ENCODE measurements at regions not wholly inside any gene's neighbourhood (a gene's known extent, or its start where the extent isn't known, plus 50 kb on each side); places are given as distances from the start of the nearest gene placed in this dataset.

- Mint-ChIP-seq H3K4me3 (no peak overlapping the region), H3K27ac (no peak overlapping the region), H3K9me3 (peaks cover 32% of the 10 kb centered on the region), H3K36me3 (ENCODE audit: low read depth) (no peaks in the 10 kb centered on the region), H3K27me3 (ENCODE audit: insufficient read depth) (no peaks in the 10 kb centered on the region), H3K4me1 (ENCODE audit: low read depth) (no peaks in the 10 kb centered on the region)
- DNase-seq: no peak
- no peak for TF ChIP-seq CTCF (IDR thresholded peaks at IDR 0.05)
These were observed 460.3 kb downstream of the GRXCR1 start for GRCh38 chr4:43352859-43353258.

- H3K27ac Mint-ChIP-seq: no peak overlapping the region
- no peak for DNase-seq
- TF ChIP-seq CTCF (IDR thresholded peaks at IDR 0.05): no peak
- H3K4me3 Mint-ChIP-seq: no peak overlapping the region
- H3K4me1 Mint-ChIP-seq (ENCODE audit: low read depth): no peaks in the 10 kb centered on the region
- H3K9me3 Mint-ChIP-seq: peaks cover 25% of the 10 kb centered on the region
- H3K36me3 Mint-ChIP-seq (ENCODE audit: low read depth): no peaks in the 10 kb centered on the region
- H3K27me3 Mint-ChIP-seq (ENCODE audit: insufficient read depth): no peaks in the 10 kb centered on the region
These were observed 461.0 kb downstream of the GRXCR1 start for GRCh38 chr4:43353552-43353951.

GRCh38 chr4:43356786-43357185 is 464.3 kb downstream of the GRXCR1 start:
- Mint-ChIP-seq H3K36me3 (ENCODE audit: low read depth) (no peaks in the 10 kb centered on the region), H3K9me3 (peaks cover 5% of the 10 kb centered on the region), H3K27me3 (ENCODE audit: insufficient read depth) (no peaks in the 10 kb centered on the region; the same call in 1 of the 2 replicates), H3K4me3 (no peak overlapping the region), H3K4me1 (ENCODE audit: low read depth) (no peaks in the 10 kb centered on the region), H3K27ac (no peak overlapping the region)
- DNase-seq: no peak
- no peak for TF ChIP-seq CTCF (IDR thresholded peaks at IDR 0.05)

GRCh38 chr4:43357252-43357974 is 464.9 kb downstream of the GRXCR1 start:
- TF ChIP-seq CTCF (IDR thresholded peaks at IDR 0.05): no peak
- DNase-seq: no peak
- no peaks in the 10 kb centered on the region; the same call in 1 of the 2 replicates for H3K27me3 Mint-ChIP-seq (ENCODE audit: insufficient read depth)
- no peaks in the 10 kb centered on the region for H3K4me1 Mint-ChIP-seq (ENCODE audit: low read depth)
- peaks cover 5% of the 10 kb centered on the region for H3K9me3 Mint-ChIP-seq
- H3K36me3 Mint-ChIP-seq (ENCODE audit: low read depth): no peaks in the 10 kb centered on the region
- H3K27ac Mint-ChIP-seq: no peak overlapping the region
- H3K4me3 Mint-ChIP-seq: no peak overlapping the region

- Mint-ChIP-seq H3K27ac (no peak overlapping the region), H3K4me1 (ENCODE audit: low read depth) (no peaks in the 10 kb centered on the region), H3K4me3 (no peak overlapping the region), H3K27me3 (ENCODE audit: insufficient read depth) (no peaks in the 10 kb centered on the region; the same call in 1 of the 2 replicates), H3K9me3 (no peaks in the 10 kb centered on the region; the same call in 1 of the 2 replicates), H3K36me3 (ENCODE audit: low read depth) (no peaks in the 10 kb centered on the region)
- no peak for DNase-seq
- no peak for TF ChIP-seq CTCF (IDR thresholded peaks at IDR 0.05)
These were observed 467.8 kb downstream of the GRXCR1 start for GRCh38 chr4:43360296-43360695.

Data from HFFc6 (cell line).